ENCODE measurements at regions not wholly inside any gene's neighbourhood (a gene's known extent, or its start where the extent isn't known, plus 50 kb on each side); places are given as distances from the start of the nearest gene placed in this dataset.

GRCh38 chr2:42867093-42868065 is 75.0 kb upstream of the HAAO start:
- no peaks in the 10 kb centered on the region for H3K36me3 ChIP-seq
- H3K27ac ChIP-seq, result peak overlapping the region; percentile 56 to 77
- H3K27me3 ChIP-seq, result no peaks in the 10 kb centered on the region
- H3K4me3 ChIP-seq, result no peak overlapping the region
- no peak for DNase-seq (ENCODE audit: low spot score)
- no peak for TF ChIP-seq CTCF (IDR thresholded peaks at IDR 0.05)
- peaks cover 0 to 18% of the 10 kb centered on the region in 2 donors for H3K4me1 ChIP-seq
- H3K9me3 ChIP-seq, result peaks cover 0 to 10% of the 10 kb centered on the region in 2 donors

GRCh38 chr2:42865884-42866881 is 73.8 kb upstream of the HAAO start:
- Histone ChIP-seq H3K4me1 (peaks cover 0 to 15% of the 10 kb centered on the region in 2 donors), H3K36me3 (no peaks in the 10 kb centered on the region), H3K4me3 (no peak overlapping the region), H3K27ac (peak overlapping the region; percentile 56 to 77), H3K9me3 (peaks cover 0 to 10% of the 10 kb centered on the region in 2 donors), H3K27me3 (no peaks in the 10 kb centered on the region)
- no peak for TF ChIP-seq CTCF (IDR thresholded peaks at IDR 0.05)
- no peak for DNase-seq (ENCODE audit: low spot score)

GRCh38 chr2:42864641-42865280 is 72.4 kb upstream of the HAAO start:
- no peak overlapping the region for H3K27ac ChIP-seq
- H3K36me3 ChIP-seq, result no peaks in the 10 kb centered on the region
- TF ChIP-seq CTCF (IDR thresholded peaks at IDR 0.05), result no peak
- H3K27me3 ChIP-seq, result no peaks in the 10 kb centered on the region
- peaks cover 0 to 10% of the 10 kb centered on the region in 2 donors for H3K9me3 ChIP-seq
- no peak overlapping the region for H3K4me3 ChIP-seq
- no peak for DNase-seq (ENCODE audit: low spot score)
- H3K4me1 ChIP-seq, result peaks cover 0 to 15% of the 10 kb centered on the region in 2 donors

GRCh38 chr2:42864222-42864621 is 71.8 kb upstream of the HAAO start:
- H3K27me3 ChIP-seq, result no peaks in the 10 kb centered on the region
- peaks cover 0 to 10% of the 10 kb centered on the region in 2 donors for H3K9me3 ChIP-seq
- no peak for TF ChIP-seq CTCF (IDR thresholded peaks at IDR 0.05)
- no peaks in the 10 kb centered on the region for H3K36me3 ChIP-seq
- DNase-seq (ENCODE audit: low spot score), result no peak
- H3K4me1 ChIP-seq, result peaks cover 0 to 15% of the 10 kb centered on the region in 2 donors
- no peak overlapping the region for H3K4me3 ChIP-seq
- H3K27ac ChIP-seq, result no peak overlapping the region

DNA sequence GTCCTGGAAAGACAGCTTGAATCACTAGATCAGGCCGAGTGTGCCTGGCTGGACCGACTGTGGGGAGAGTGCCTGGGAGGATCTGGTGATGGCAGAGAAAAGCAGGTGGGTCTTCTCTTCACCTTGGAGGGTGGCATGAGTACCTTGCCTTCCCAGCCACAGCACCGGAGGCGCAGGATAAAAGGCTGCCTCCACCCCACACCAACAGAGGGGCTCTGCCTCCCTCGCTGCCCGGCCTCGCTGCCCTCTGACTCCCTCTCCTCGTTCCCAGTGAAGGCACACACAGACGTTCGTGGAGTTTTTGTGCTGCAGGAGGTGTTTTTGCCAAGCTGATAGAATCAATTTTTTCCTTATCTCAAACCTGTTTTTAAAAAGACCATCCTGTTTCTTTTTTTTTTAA is 71.4 kb upstream of the HAAO start:
- no peaks in the 10 kb centered on the region for H3K36me3 ChIP-seq
- H3K27me3 ChIP-seq, result no peaks in the 10 kb centered on the region
- H3K27ac ChIP-seq, result peak overlapping the region in 1 of 2 donors; percentile 7
- DNase-seq (ENCODE audit: low spot score), result no peak
- TF ChIP-seq CTCF (IDR thresholded peaks at IDR 0.05), result no peak
- H3K4me1 ChIP-seq, result peaks cover 0 to 15% of the 10 kb centered on the region in 2 donors
- H3K4me3 ChIP-seq, result no peak overlapping the region
- H3K9me3 ChIP-seq, result peaks cover 0 to 11% of the 10 kb centered on the region in 2 donors
